ENCODE measurements at regions not wholly inside any gene's neighbourhood (a gene's known extent, or its start where the extent isn't known, plus 50 kb on each side); places are given as distances from the start of the nearest gene placed in this dataset.

DNA sequence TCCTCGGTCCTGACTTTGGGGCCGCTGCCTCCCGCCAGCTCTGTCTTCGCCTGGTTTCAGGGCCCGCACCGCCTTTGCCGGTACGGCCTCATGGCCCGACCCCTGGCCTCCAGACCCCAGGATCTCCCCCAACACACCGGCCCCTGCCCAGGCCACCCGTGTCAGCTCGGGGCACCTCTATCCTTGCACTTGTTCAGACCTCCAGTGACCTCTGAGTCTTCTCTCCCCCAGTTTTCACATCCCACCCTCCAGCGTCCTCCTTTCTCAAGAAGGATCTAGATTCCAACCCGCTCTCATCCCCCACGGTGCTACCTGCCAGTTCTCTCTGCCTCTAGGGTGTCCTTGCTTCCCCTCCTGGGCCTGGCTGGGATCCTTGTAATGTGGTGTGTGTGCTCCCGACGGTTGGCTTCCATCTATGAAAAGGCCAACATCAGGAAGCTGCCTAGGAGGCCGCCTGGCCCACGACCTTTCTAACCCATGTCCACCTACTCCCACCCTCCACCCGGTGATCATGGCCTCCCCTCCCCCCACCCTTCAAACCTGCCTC lies 61.1 kb downstream of the SPATA31C2 start:
- intact Hi-C loops (cut with micrococcal nuclease), result no loop called here
- Mint-ChIP-seq H3K4me1 (ENCODE audit: low read depth) (peaks cover 18% of the 10 kb centered on the region), H3K27me3 (ENCODE audit: insufficient read depth) (peaks cover 55% of the 10 kb centered on the region), H3K4me3 (peak overlapping the region; percentile 80), H3K9me3 (no peaks in the 10 kb centered on the region), H3K27ac (no peak overlapping the region), H3K36me3 (ENCODE audit: low read depth) (no peaks in the 10 kb centered on the region)
- no peak for DNase-seq (ENCODE audit: low spot score)

- peaks cover 61% of the 10 kb centered on the region for H3K27me3 Mint-ChIP-seq (ENCODE audit: insufficient read depth)
These were observed 61.8 kb downstream of the SPATA31C2 start for GRCh38 chr9:88076286-88077070.

GRCh38 chr9:88075966-88076285 lies 62.3 kb downstream of the SPATA31C2 start:
- H3K36me3 Mint-ChIP-seq (ENCODE audit: low read depth), result no peaks in the 10 kb centered on the region

More at GRCh38 chr9:88076286-88077070, 61.8 kb downstream of the SPATA31C2 start:
- no peak overlapping the region for H3K27ac Mint-ChIP-seq
- peak; percentile 5 for DNase-seq (ENCODE audit: low spot score)
- H3K36me3 Mint-ChIP-seq (ENCODE audit: low read depth), result no peaks in the 10 kb centered on the region
- H3K4me3 Mint-ChIP-seq, result peak overlapping the region; percentile 80
- intact Hi-C loops (cut with micrococcal nuclease), result no loop called here
- H3K4me1 Mint-ChIP-seq (ENCODE audit: low read depth), result peaks cover 18% of the 10 kb centered on the region
- H3K9me3 Mint-ChIP-seq, result no peaks in the 10 kb centered on the region

DNA sequence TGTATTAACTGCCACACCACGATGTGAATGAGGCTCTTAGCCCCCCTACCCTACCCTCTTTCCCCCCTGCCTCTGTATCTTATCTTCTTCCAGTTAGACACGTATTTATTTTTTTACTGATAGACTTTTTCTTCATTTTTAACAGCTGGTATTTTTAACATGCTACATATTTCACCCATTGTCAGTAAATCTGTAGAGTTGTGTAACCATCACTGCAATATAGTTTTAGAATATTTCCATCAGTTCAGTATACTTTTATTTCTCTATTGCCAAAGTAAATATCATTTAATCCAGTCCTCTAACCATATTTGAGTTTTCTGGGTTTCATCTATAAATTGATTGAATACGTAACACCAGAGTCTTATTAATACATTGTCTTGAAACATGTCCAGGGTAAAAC lies 62.8 kb downstream of the SPATA31C2 start:
- Mint-ChIP-seq H3K27ac (no peak overlapping the region), H3K9me3 (no peaks in the 10 kb centered on the region), H3K27me3 (ENCODE audit: insufficient read depth) (peaks cover 70% of the 10 kb centered on the region), H3K4me1 (ENCODE audit: low read depth) (peaks cover 18% of the 10 kb centered on the region), H3K36me3 (ENCODE audit: low read depth) (no peaks in the 10 kb centered on the region), H3K4me3 (peak overlapping the region; percentile 80)
- DNase-seq (ENCODE audit: low spot score), result no peak
- intact Hi-C loops (cut with micrococcal nuclease), result no loop called here

More at GRCh38 chr9:88075966-88076285, 62.3 kb downstream of the SPATA31C2 start:
- Mint-ChIP-seq H3K4me3 (peak overlapping the region; percentile 80), H3K4me1 (ENCODE audit: low read depth) (peaks cover 18% of the 10 kb centered on the region), H3K27ac (no peak overlapping the region), H3K27me3 (ENCODE audit: insufficient read depth) (peaks cover 67% of the 10 kb centered on the region), H3K9me3 (no peaks in the 10 kb centered on the region)
- intact Hi-C loops (cut with micrococcal nuclease), result no loop called here
- no peak for DNase-seq (ENCODE audit: low spot score)

DNA sequence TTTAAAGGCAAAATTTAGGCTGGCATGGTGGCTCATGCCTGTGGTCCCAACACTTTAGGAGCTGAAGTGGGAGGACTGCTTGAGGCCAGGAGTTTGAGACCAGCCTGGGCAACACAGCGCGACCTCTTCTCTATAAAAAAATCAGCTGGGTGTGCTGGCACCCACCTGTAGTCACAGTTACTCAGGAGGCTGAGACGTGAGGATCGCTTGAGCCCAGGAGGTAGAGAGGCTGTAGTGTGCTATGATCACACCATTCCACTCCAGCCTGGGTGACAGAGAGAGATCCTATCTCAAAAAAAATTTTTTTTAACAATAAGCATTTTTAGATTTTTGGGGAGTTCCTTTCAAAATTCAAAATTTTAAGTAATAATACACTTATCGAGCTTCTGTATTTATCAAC lies 63.3 kb downstream of the SPATA31C2 start:
- H3K27ac Mint-ChIP-seq, result no peak overlapping the region
- H3K36me3 Mint-ChIP-seq (ENCODE audit: low read depth), result no peaks in the 10 kb centered on the region
- H3K4me3 Mint-ChIP-seq, result no peak overlapping the region
- peaks cover 18% of the 10 kb centered on the region for H3K4me1 Mint-ChIP-seq (ENCODE audit: low read depth)
- H3K9me3 Mint-ChIP-seq, result no peaks in the 10 kb centered on the region
- intact Hi-C loops (cut with micrococcal nuclease), result no loop called here
- no peak for DNase-seq (ENCODE audit: low spot score)
- H3K27me3 Mint-ChIP-seq (ENCODE audit: insufficient read depth), result peaks cover 75% of the 10 kb centered on the region

- Mint-ChIP-seq H3K36me3 (ENCODE audit: low read depth) (no peaks in the 10 kb centered on the region), H3K27me3 (ENCODE audit: insufficient read depth) (peaks cover 66% of the 10 kb centered on the region), H3K4me1 (ENCODE audit: low read depth) (peaks cover 18% of the 10 kb centered on the region), H3K9me3 (no peaks in the 10 kb centered on the region), H3K27ac (no peak overlapping the region), H3K4me3 (no peak overlapping the region)
- no peak for DNase-seq (ENCODE audit: low spot score)
- intact Hi-C loops (cut with micrococcal nuclease), result no loop called here
These were observed 65.4 kb downstream of the SPATA31C2 start for GRCh38 chr9:88072831-88073375.

- Mint-ChIP-seq H3K4me3 (no peak overlapping the region), H3K9me3 (no peaks in the 10 kb centered on the region), H3K4me1 (ENCODE audit: low read depth) (peaks cover 9% of the 10 kb centered on the region), H3K27me3 (ENCODE audit: insufficient read depth) (peaks cover 55% of the 10 kb centered on the region), H3K36me3 (ENCODE audit: low read depth) (no peaks in the 10 kb centered on the region), H3K27ac (no peak overlapping the region)
- intact Hi-C loops (cut with micrococcal nuclease), result no loop called here
- DNase-seq (ENCODE audit: low spot score), result no peak
These were observed 66.9 kb downstream of the SPATA31C2 start for GRCh38 chr9:88071331-88071730.

GRCh38 chr9:88065619-88066018 lies 72.7 kb downstream of the SPATA31C2 start:
- H3K4me3 Mint-ChIP-seq, result no peak overlapping the region
- no peak for DNase-seq (ENCODE audit: low spot score)
- no peaks in the 10 kb centered on the region for H3K9me3 Mint-ChIP-seq
- intact Hi-C loops (cut with micrococcal nuclease), result no loop called here
- H3K27me3 Mint-ChIP-seq (ENCODE audit: insufficient read depth), result peaks cover 10% of the 10 kb centered on the region
- H3K27ac Mint-ChIP-seq, result no peak overlapping the region
- H3K4me1 Mint-ChIP-seq (ENCODE audit: low read depth), result no peaks in the 10 kb centered on the region
- H3K36me3 Mint-ChIP-seq (ENCODE audit: low read depth), result no peaks in the 10 kb centered on the region

DNA sequence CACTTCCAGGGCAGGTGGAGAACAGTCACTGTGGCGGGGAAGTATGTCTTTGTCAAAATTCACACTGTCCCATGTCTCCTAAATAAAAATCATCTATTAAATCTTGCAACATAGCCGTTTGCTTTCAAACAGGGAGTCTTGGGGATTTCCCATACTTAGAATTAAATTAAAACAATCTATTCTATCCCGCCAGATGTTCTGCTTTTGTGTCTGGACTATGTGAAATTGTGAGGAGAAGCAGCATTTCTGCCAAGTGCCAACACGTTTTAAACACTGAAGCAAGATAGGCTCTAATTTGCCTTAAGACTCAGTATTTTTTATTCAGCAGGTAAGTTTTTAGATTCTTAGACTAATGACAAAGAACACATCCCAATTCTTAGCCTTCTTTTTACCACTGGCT lies 73.7 kb downstream of the SPATA31C2 start:
- Mint-ChIP-seq H3K4me1 (ENCODE audit: low read depth) (no peaks in the 10 kb centered on the region), H3K27me3 (ENCODE audit: insufficient read depth) (peaks cover under 1% of the 10 kb centered on the region), H3K36me3 (ENCODE audit: low read depth) (no peaks in the 10 kb centered on the region), H3K9me3 (no peaks in the 10 kb centered on the region), H3K27ac (no peak overlapping the region), H3K4me3 (no peak overlapping the region)
- DNase-seq (ENCODE audit: low spot score), result no peak
- intact Hi-C loops (cut with micrococcal nuclease), result no loop called here

GRCh38 chr9:88060746-88061145 lies 77.5 kb downstream of the SPATA31C2 start:
- Mint-ChIP-seq H3K27ac (no peak overlapping the region), H3K36me3 (ENCODE audit: low read depth) (no peaks in the 10 kb centered on the region), H3K27me3 (ENCODE audit: insufficient read depth) (no peaks in the 10 kb centered on the region), H3K4me1 (ENCODE audit: low read depth) (no peaks in the 10 kb centered on the region), H3K4me3 (no peak overlapping the region), H3K9me3 (no peaks in the 10 kb centered on the region)
- intact Hi-C loops (cut with micrococcal nuclease), result no loop called here
- no peak for DNase-seq (ENCODE audit: low spot score)

GRCh38 chr9:88059469-88059868 lies 78.8 kb downstream of the SPATA31C2 start:
- no peaks in the 10 kb centered on the region for H3K27me3 Mint-ChIP-seq (ENCODE audit: insufficient read depth)

GRCh38 chr9:88056876-88057275 lies 81.4 kb downstream of the SPATA31C2 start:
- Mint-ChIP-seq H3K9me3 (no peaks in the 10 kb centered on the region), H3K27me3 (ENCODE audit: insufficient read depth) (peaks cover 2% of the 10 kb centered on the region), H3K4me3 (no peak overlapping the region), H3K27ac (no peak overlapping the region), H3K36me3 (ENCODE audit: low read depth) (no peaks in the 10 kb centered on the region), H3K4me1 (ENCODE audit: low read depth) (no peaks in the 10 kb centered on the region)
- no peak for DNase-seq (ENCODE audit: low spot score)
- intact Hi-C loops (cut with micrococcal nuclease), result no loop called here

More at GRCh38 chr9:88059469-88059868, 78.8 kb downstream of the SPATA31C2 start:
- intact Hi-C loops (cut with micrococcal nuclease), result no loop called here
- Mint-ChIP-seq H3K9me3 (no peaks in the 10 kb centered on the region), H3K36me3 (ENCODE audit: low read depth) (no peaks in the 10 kb centered on the region), H3K4me1 (ENCODE audit: low read depth) (no peaks in the 10 kb centered on the region), H3K27ac (no peak overlapping the region), H3K4me3 (no peak overlapping the region)
- no peak for DNase-seq (ENCODE audit: low spot score)

- Mint-ChIP-seq H3K9me3 (no peaks in the 10 kb centered on the region), H3K4me3 (no peak overlapping the region), H3K4me1 (ENCODE audit: low read depth) (peaks cover 5% of the 10 kb centered on the region), H3K27ac (no peak overlapping the region), H3K27me3 (ENCODE audit: insufficient read depth) (peaks cover 2% of the 10 kb centered on the region), H3K36me3 (ENCODE audit: low read depth) (no peaks in the 10 kb centered on the region)
- intact Hi-C loops (cut with micrococcal nuclease), result no loop called here
- DNase-seq (ENCODE audit: low spot score), result no peak
These were observed 79.6 kb upstream of the CDK20 start for GRCh38 chr9:88053856-88054501.

Data from activated T-helper 1 cell treated with anti-CD3 and anti-CD28 coated beads, Interleukin-12 subunit alpha, Interleukin-12 subunit beta, Interleukin-2, Interleukin-4 antibody, amounts not matched to agents 30 ng/mL and 10 ng/mL and 1 ng/mL, durations not matched to agents 14 hours and 24 hours and 36 hours (primary cell).